ENCODE measurements at regions not wholly inside any gene's neighbourhood (a gene's known extent, or its start where the extent isn't known, plus 50 kb on each side); places are given as distances from the start of the nearest gene placed in this dataset.
A peak's percentile ranks its signal among the peaks of the same experiment; 100 is the strongest.

DNA sequence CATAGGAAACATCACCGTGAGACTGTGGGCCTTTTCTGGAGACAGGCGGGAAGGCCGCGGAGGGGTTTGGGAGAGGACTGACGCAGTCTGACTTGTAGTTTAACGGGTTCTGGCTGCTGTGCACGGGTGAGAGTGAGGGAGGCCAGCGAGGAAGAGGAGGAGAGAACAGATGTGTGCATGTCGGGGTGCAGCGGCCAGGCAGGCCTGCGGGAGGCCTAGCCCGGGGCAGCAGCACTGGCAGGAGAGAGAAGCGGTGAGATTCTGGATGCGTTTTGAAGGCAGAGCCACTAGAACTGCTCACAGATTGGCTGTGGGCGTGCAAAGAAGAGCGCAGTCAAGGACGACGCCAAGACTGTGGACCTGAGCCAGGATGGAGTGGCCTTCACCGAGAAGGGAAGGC is 53.9 kb downstream of the PTGR3 start:
- Histone ChIP-seq H3K4me1 (no peaks in the 10 kb centered on the region), H3K9me3 (no peaks in the 10 kb centered on the region), H3K27ac (no peak overlapping the region), H3K4me3 (no peak overlapping the region), H3K36me3 (no peaks in the 10 kb centered on the region), H3K27me3 (no peaks in the 10 kb centered on the region)
- TF ChIP-seq POLR2AphosphoS5 (IDR thresholded peaks at IDR 0.05) (no peak), POLR2A (IDR thresholded peaks at IDR 0.05) (no peak), EP300 (IDR thresholded peaks at IDR 0.05) (no peak)
- TF ChIP-seq, protein P1, sequence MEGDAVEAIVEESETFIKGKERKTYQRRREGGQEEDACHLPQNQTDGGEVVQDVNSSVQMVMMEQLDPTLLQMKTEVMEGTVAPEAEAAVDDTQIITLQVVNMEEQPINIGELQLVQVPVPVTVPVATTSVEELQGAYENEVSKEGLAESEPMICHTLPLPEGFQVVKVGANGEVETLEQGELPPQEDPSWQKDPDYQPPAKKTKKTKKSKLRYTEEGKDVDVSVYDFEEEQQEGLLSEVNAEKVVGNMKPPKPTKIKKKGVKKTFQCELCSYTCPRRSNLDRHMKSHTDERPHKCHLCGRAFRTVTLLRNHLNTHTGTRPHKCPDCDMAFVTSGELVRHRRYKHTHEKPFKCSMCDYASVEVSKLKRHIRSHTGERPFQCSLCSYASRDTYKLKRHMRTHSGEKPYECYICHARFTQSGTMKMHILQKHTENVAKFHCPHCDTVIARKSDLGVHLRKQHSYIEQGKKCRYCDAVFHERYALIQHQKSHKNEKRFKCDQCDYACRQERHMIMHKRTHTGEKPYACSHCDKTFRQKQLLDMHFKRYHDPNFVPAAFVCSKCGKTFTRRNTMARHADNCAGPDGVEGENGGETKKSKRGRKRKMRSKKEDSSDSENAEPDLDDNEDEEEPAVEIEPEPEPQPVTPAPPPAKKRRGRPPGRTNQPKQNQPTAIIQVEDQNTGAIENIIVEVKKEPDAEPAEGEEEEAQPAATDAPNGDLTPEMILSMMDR (IDR thresholded peaks at IDR 0.05) = no peak
- 95% methylated on average over 19 of the region's 19 CpGs for WGBS
- no peak for DNase-seq (ENCODE audit: low spot score in 2 of 2)

DNA sequence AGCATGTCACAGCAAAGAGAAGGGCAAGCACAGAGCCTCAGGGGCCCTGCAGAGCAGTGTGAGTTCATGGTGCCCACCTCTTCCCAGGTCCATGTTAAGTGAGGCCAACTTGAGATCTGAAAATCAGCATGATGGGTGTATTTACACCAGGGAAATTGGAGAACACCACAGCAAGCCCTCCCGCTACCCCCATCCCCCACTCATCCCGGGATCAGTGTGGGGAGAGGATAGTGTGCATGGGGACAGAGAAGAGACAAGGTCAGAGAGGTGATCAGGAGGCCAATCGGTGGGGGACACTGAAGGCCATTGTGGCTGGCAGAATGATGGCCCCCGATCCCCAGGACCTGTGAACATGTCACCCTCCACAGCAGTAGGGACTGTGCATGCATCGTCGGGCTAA is 54.7 kb downstream of the PTGR3 start:
- no peaks in the 10 kb centered on the region for H3K27me3 ChIP-seq
- DNase-seq (ENCODE audit: low spot score in 2 of 2) = no peak
- 95% methylated on average over 6 of the region's 6 CpGs for WGBS
- no peak for TF ChIP-seq POLR2A (IDR thresholded peaks at IDR 0.05)
- TF ChIP-seq, protein P1 (IDR thresholded peaks at IDR 0.05) = no peak
- H3K36me3 ChIP-seq = no peaks in the 10 kb centered on the region
- H3K9me3 ChIP-seq = no peaks in the 10 kb centered on the region
- no peaks in the 10 kb centered on the region for H3K4me1 ChIP-seq
- H3K4me3 ChIP-seq = no peak overlapping the region
- H3K27ac ChIP-seq = no peak overlapping the region

DNA sequence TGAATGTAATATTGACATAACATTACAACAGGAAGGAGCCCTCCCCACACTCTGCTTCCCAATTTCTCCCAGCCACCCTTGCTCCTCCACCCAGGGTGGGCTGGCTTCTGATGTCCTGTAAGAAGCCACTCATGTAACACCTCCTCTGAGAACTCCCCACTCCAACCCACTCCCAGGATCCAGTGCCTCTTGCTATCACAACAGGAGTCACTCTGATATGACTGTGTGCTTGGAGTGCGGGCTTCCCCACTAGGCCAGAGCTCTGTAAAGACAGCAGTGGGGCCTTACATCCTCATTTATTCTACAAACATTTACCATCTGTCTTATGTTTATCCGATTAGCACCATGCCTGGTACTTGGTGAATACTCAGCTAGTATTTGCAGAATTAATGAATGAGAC is 65.1 kb downstream of the PTGR3 start:
- H3K9me3 ChIP-seq = no peaks in the 10 kb centered on the region
- peak in 1 of 2 donors; percentile 11 for DNase-seq (ENCODE audit: low spot score in 2 of 2)
- TF ChIP-seq, protein P1 (IDR thresholded peaks at IDR 0.05) = no peak
- no peak for TF ChIP-seq POLR2AphosphoS5 (IDR thresholded peaks at IDR 0.05)
- TF ChIP-seq EP300 (IDR thresholded peaks at IDR 0.05) = no peak
- no peak for TF ChIP-seq POLR2A (IDR thresholded peaks at IDR 0.05)
- H3K4me3 ChIP-seq = no peak overlapping the region
- no peaks in the 10 kb centered on the region for H3K4me1 ChIP-seq
- 97% methylated on average over 2 of the region's 2 CpGs for WGBS
- no peaks in the 10 kb centered on the region for H3K36me3 ChIP-seq
- no peak overlapping the region for H3K27ac ChIP-seq
- no peaks in the 10 kb centered on the region for H3K27me3 ChIP-seq

DNA sequence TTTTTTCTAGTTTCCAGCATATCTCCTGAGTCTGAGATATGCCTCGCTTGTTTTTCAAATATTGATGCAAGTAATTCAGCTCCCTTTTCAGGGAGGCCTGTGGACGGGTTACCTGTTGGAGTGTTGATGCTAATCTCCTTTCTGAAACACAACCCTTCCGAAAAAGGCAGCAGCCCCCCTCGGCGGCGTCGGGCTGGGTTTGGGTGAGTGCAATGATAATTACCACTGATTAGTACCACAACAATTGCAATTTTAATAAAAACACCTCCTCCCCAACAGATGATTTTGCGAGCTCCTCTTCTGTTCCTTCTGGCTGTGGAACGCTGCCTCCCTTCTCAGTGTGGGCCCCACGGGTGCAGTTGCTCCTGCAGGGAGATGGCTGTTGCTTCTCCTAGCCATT is 66.3 kb downstream of the PTGR3 start:
- no peak overlapping the region for H3K27ac ChIP-seq
- peak in 1 of 2 donors; percentile 27 for DNase-seq (ENCODE audit: low spot score in 2 of 2)
- no peaks in the 10 kb centered on the region for H3K9me3 ChIP-seq
- no peak overlapping the region for H3K4me3 ChIP-seq
- TF ChIP-seq POLR2A (IDR thresholded peaks at IDR 0.05) (no peak), POLR2AphosphoS5 (IDR thresholded peaks at IDR 0.05) (no peak), EP300 (IDR thresholded peaks at IDR 0.05) (no peak)
- TF ChIP-seq, protein P1 (IDR thresholded peaks at IDR 0.05) = no peak
- no peaks in the 10 kb centered on the region for H3K4me1 ChIP-seq
- no peaks in the 10 kb centered on the region for H3K36me3 ChIP-seq
- WGBS = 84% methylated on average over 10 of the region's 10 CpGs
- no peaks in the 10 kb centered on the region for H3K27me3 ChIP-seq

DNA sequence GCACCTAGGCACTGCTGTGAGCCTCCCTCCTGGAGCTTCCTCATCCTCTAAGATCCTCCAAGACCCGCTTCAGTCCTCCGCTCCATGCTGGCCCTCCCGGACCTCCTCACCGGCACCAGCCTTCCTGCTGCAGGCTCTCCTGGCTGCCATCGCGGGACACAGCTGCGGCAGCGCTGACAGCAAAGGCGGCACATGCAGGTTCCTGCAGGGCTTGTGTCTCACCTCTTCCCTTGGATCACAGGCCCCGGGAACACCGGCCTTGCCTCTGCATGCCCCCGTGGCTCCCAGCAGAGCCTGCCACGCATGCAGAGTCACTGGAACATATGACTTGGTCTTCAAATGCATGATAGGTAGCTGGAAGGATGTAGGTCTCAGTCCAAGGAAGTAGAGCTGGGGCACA is 67.2 kb downstream of the PTGR3 start:
- H3K9me3 ChIP-seq = no peaks in the 10 kb centered on the region
- peak in 1 of 2 donors; percentile 6 for DNase-seq (ENCODE audit: low spot score in 2 of 2)
- no peak overlapping the region for H3K27ac ChIP-seq
- TF ChIP-seq POLR2A (IDR thresholded peaks at IDR 0.05) (no peak), POLR2AphosphoS5 (IDR thresholded peaks at IDR 0.05) (no peak), EP300 (IDR thresholded peaks at IDR 0.05) (no peak)
- TF ChIP-seq, protein P1 (IDR thresholded peaks at IDR 0.05) = no peak
- H3K36me3 ChIP-seq = no peaks in the 10 kb centered on the region
- no peaks in the 10 kb centered on the region for H3K27me3 ChIP-seq
- H3K4me3 ChIP-seq = no peak overlapping the region
- H3K4me1 ChIP-seq = no peaks in the 10 kb centered on the region
- WGBS = no CpG with 5 or more reads among the region's 13 CpGs
